GM23338 (cell line): ENCODE measurements at regions not wholly inside any gene's neighbourhood (a gene's known extent, or its start where the extent isn't known, plus 50 kb on each side); places are given as distances from the start of the nearest gene placed in this dataset.

Source experiments
- ATAC-seq: fragments of 200-7000 bp; cut with Tn5 transposase; 3 replicates; pipeline ENCODE4 v1.9.1; 2020
- DNase-seq: peaks from one replicate; pipeline ENCODE4 v3.0.0-alpha.2; 2015; ENCODE audit warnings: low spot score
- H2AFZ ChIP-seq: fragments of 200-600 bp; sonication (generic); 2 replicates; pipeline ENCODE4 v1.8.0; 2016; ENCODE audit warnings: antibody characterized with exemption, mild to moderate bottlenecking, moderate library complexity
- H3F3A ChIP-seq: fragments of 200-600 bp; sonication (generic); replicated peaks from 2 replicates; pipeline ENCODE4 v1.8.0; 2017; ENCODE audit warnings: antibody characterized with exemption, mixed run types, low read depth
- H3K27ac ChIP-seq: fragments of 200-600 bp; sonication (generic); 2 replicates; pipeline ENCODE4 v1.6.1; 2016; ENCODE audit warnings: low read depth
- H3K27me3 ChIP-seq: fragments of 200-600 bp; sonication (generic); 2 replicates; pipeline ENCODE4 v1.8.0; 2016; ENCODE audit warnings: mild to moderate bottlenecking, mixed run types, moderate library complexity; ENCODE audit not compliant: insufficient read depth
- H3K36me3 ChIP-seq: fragments of 200-600 bp; sonication (generic); 2 replicates; pipeline ENCODE4 v1.8.0; 2016; ENCODE audit warnings: mild to moderate bottlenecking; ENCODE audit not compliant: insufficient read depth
- H3K4me1 ChIP-seq: fragments of 200-600 bp; sonication (generic); 2 replicates; pipeline ENCODE4 v1.8.0; 2016; ENCODE audit warnings: mild to moderate bottlenecking, moderate library complexity; ENCODE audit not compliant: insufficient read depth
- H3K4me2 ChIP-seq: fragments of 200-600 bp; sonication (generic); 2 replicates; pipeline ENCODE4 v1.7.1; 2017; ENCODE audit warnings: mixed run types
- H3K4me3 ChIP-seq: fragments of 200-600 bp; sonication (generic); 2 replicates; pipeline ENCODE4 v1.6.1; 2016; ENCODE audit warnings: mixed run types
- H3K79me2 ChIP-seq: fragments of 200-600 bp; sonication (generic); replicated peaks from 2 replicates; pipeline ENCODE4 v1.8.0; 2017; ENCODE audit warnings: mild to moderate bottlenecking; ENCODE audit not compliant: insufficient read depth
- H3K9me2 ChIP-seq: fragments of 200-600 bp; sonication (generic); 2 replicates; pipeline ENCODE4 v1.8.0; 2017; ENCODE audit not compliant: insufficient read depth
- H4K20me1 ChIP-seq: fragments of 200-600 bp; sonication (generic); replicated peaks from 2 replicates; pipeline ENCODE4 v1.8.0; 2017; ENCODE audit warnings: mild to moderate bottlenecking; ENCODE audit not compliant: insufficient read depth
- H3K27ac Mint-ChIP-seq: 2 replicates; pipeline ENCODE4 v1.8.0; 2020; ENCODE audit warnings: inconsistent platforms, mild to moderate bottlenecking, moderate library complexity, mixed read lengths
- H3K27me3 Mint-ChIP-seq: 3 replicates; pipeline ENCODE4 v1.8.0; 2022; ENCODE audit warnings: low read depth, mild to moderate bottlenecking, moderate library complexity, mixed read lengths, inconsistent platforms; ENCODE audit not compliant: insufficient read depth, poor library complexity
- H3K36me3 Mint-ChIP-seq: 3 replicates; pipeline ENCODE4 v1.8.0; 2021; ENCODE audit warnings: low read depth, mild to moderate bottlenecking, inconsistent platforms, moderate library complexity, mixed read lengths
- H3K4me1 Mint-ChIP-seq: 3 replicates; pipeline ENCODE4 v1.8.0; 2020; ENCODE audit warnings: mild to moderate bottlenecking, inconsistent platforms, mixed read lengths
- H3K4me3 Mint-ChIP-seq: 3 replicates; pipeline ENCODE4 v1.8.0; 2021; ENCODE audit warnings: moderate library complexity, mild to moderate bottlenecking, inconsistent platforms, mixed read lengths
- H3K9me3 Mint-ChIP-seq: 3 replicates; pipeline ENCODE4 v1.8.0; 2020; ENCODE audit warnings: moderate library complexity, mild to moderate bottlenecking, inconsistent platforms, mixed read lengths
- CREB1 ChIP-seq: fragments of 250-450 bp; sonication (Bioruptor Pico); IDR thresholded peaks from 2 replicates; pipeline ENCODE4 v1.5.0; 2020; ENCODE audit warnings: low read depth, mild to moderate bottlenecking, moderate library complexity
- EZH2 ChIP-seq: fragments of 200-600 bp; sonication (generic); IDR thresholded peaks from one replicate; pipeline ENCODE4 v1.8.0; 2017; ENCODE audit warnings: antibody characterized with exemption, mild to moderate bottlenecking, low read depth; ENCODE audit not compliant: unreplicated experiment
- EZH2phosphoT487 ChIP-seq: fragments of 200-600 bp; sonication (generic); IDR thresholded peaks from one replicate; pipeline ENCODE4 v1.8.1; 2018; ENCODE audit warnings: antibody characterized with exemption; ENCODE audit not compliant: unreplicated experiment
- JUNB ChIP-seq: IDR thresholded peaks from one replicate; pipeline ENCODE4 v1.6.1; 2016; ENCODE audit warnings: antibody characterized with exemption; ENCODE audit not compliant: unreplicated experiment
- NANOG ChIP-seq: IDR thresholded peaks from 2 replicates; pipeline ENCODE4 v1.6.1; 2016; ENCODE audit warnings: antibody characterized with exemption, borderline replicate concordance
- POLR2AphosphoS5 ChIP-seq: IDR thresholded peaks from 2 replicates; pipeline ENCODE4 v1.6.1; 2016; ENCODE audit warnings: antibody characterized with exemption, low read depth
- STAT1 ChIP-seq: IDR thresholded peaks from one replicate; pipeline ENCODE4 v1.6.1; 2016; ENCODE audit warnings: antibody characterized with exemption; ENCODE audit not compliant: unreplicated experiment
- ZNF114 ChIP-seq: fragments of 250-450 bp; sonication (Bioruptor Pico); IDR thresholded peaks from 2 replicates; pipeline ENCODE4 v1.5.0; 2020; ENCODE audit warnings: mild to moderate bottlenecking, moderate library complexity
- ZNF331 ChIP-seq: fragments of 250-450 bp; sonication (Bioruptor Pico); IDR thresholded peaks from 2 replicates; pipeline ENCODE4 v1.5.0; 2020; ENCODE audit warnings: low read depth, mild to moderate bottlenecking, moderate library complexity
- TF ChIP-seq, protein P1 (sequence below): fragments of 250-450 bp; sonication (Bioruptor Pico); IDR thresholded peaks from 2 replicates; pipeline ENCODE4 v1.5.0; 2020; ENCODE audit warnings: mild to moderate bottlenecking, moderate library complexity
- TF ChIP-seq, protein P2 (sequence below), 2 experiments: fragments of 200-600 bp in 1 of 2; sonication (generic) in 1 of 2; conservative IDR thresholded peaks; 2 replicates each; pipeline versions ENCODE4 v1.5.1 to v1.6.1; 2016 to 2017; ENCODE audit warnings: antibody characterized with exemption in 2 of 2, low read depth in 2 of 2, mild to moderate bottlenecking in 2 of 2, moderate library complexity in 1 of 2
- TF ChIP-seq, protein P3 (sequence below): IDR thresholded peaks from 2 replicates; pipeline ENCODE4 v1.6.1; 2016; ENCODE audit warnings: antibody characterized with exemption
- TF ChIP-seq, protein P4 (sequence below): IDR thresholded peaks from one replicate; pipeline ENCODE4 v1.6.1; 2018; ENCODE audit warnings: antibody characterized with exemption; ENCODE audit not compliant: unreplicated experiment

DNA sequence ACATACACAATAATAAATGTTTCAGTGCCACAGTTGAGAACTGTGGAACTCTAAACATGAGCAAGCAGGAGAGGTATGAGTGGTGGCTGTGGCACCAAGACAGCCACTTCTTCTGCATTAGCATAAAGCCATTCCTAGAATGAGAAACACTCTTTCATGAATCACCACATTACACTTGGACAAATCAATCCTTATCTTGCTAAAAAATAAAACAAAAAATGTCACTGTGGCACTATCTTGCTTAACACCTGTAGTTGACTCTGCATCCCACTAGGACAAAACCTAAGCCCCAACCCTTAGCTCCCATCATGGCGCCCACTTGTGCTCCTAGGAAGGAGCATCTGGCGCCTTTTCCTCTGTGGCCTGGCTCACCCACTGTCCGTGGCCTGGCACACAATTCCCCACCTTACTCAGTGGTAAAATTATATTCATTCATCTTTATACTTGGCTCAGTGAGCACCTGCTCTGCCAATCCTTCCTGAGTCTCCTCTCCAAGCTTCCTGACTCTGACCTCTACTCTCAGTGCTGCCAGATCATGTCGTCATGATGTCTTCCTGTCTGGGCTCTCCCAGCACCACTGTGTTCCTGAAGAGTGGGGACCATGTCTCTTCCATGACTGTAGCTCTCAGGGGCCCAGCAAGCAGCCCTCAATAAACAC lies 272.9 kb downstream of the LNPK start:
- Mint-ChIP-seq H3K27me3 (peaks cover 5% of the 10 kb centered on the region), H3K27ac (no peak overlapping the region), H3K36me3 (no peaks in the 10 kb centered on the region), H3K9me3 (no peaks in the 10 kb centered on the region), H3K4me1 (no peaks in the 10 kb centered on the region), H3K4me3 (no peak overlapping the region)
- no peaks in the 10 kb centered on the region for H3K36me3 ChIP-seq
- no peaks in the 10 kb centered on the region for H4K20me1 ChIP-seq
- H3K9me2 ChIP-seq: peaks cover 8% of the 10 kb centered on the region; the same call in 1 of the 2 replicates
- H3K4me2 ChIP-seq: no peak overlapping the region
- H3K4me3 ChIP-seq: no peak overlapping the region
- no peak overlapping the region for H3K27ac ChIP-seq
- no peak for ATAC-seq
- no peaks in the 10 kb centered on the region for H3F3A ChIP-seq
- no peak overlapping the region for H2AFZ ChIP-seq
- H3K79me2 ChIP-seq: no peaks in the 10 kb centered on the region
- no peaks in the 10 kb centered on the region for H3K27me3 ChIP-seq
- H3K4me1 ChIP-seq: no peaks in the 10 kb centered on the region
- TF ChIP-seq STAT1: no peak
- TF ChIP-seq ZNF114: no peak
- no peak for TF ChIP-seq POLR2AphosphoS5
- TF ChIP-seq JUNB: no peak
- TF ChIP-seq, protein P1, sequence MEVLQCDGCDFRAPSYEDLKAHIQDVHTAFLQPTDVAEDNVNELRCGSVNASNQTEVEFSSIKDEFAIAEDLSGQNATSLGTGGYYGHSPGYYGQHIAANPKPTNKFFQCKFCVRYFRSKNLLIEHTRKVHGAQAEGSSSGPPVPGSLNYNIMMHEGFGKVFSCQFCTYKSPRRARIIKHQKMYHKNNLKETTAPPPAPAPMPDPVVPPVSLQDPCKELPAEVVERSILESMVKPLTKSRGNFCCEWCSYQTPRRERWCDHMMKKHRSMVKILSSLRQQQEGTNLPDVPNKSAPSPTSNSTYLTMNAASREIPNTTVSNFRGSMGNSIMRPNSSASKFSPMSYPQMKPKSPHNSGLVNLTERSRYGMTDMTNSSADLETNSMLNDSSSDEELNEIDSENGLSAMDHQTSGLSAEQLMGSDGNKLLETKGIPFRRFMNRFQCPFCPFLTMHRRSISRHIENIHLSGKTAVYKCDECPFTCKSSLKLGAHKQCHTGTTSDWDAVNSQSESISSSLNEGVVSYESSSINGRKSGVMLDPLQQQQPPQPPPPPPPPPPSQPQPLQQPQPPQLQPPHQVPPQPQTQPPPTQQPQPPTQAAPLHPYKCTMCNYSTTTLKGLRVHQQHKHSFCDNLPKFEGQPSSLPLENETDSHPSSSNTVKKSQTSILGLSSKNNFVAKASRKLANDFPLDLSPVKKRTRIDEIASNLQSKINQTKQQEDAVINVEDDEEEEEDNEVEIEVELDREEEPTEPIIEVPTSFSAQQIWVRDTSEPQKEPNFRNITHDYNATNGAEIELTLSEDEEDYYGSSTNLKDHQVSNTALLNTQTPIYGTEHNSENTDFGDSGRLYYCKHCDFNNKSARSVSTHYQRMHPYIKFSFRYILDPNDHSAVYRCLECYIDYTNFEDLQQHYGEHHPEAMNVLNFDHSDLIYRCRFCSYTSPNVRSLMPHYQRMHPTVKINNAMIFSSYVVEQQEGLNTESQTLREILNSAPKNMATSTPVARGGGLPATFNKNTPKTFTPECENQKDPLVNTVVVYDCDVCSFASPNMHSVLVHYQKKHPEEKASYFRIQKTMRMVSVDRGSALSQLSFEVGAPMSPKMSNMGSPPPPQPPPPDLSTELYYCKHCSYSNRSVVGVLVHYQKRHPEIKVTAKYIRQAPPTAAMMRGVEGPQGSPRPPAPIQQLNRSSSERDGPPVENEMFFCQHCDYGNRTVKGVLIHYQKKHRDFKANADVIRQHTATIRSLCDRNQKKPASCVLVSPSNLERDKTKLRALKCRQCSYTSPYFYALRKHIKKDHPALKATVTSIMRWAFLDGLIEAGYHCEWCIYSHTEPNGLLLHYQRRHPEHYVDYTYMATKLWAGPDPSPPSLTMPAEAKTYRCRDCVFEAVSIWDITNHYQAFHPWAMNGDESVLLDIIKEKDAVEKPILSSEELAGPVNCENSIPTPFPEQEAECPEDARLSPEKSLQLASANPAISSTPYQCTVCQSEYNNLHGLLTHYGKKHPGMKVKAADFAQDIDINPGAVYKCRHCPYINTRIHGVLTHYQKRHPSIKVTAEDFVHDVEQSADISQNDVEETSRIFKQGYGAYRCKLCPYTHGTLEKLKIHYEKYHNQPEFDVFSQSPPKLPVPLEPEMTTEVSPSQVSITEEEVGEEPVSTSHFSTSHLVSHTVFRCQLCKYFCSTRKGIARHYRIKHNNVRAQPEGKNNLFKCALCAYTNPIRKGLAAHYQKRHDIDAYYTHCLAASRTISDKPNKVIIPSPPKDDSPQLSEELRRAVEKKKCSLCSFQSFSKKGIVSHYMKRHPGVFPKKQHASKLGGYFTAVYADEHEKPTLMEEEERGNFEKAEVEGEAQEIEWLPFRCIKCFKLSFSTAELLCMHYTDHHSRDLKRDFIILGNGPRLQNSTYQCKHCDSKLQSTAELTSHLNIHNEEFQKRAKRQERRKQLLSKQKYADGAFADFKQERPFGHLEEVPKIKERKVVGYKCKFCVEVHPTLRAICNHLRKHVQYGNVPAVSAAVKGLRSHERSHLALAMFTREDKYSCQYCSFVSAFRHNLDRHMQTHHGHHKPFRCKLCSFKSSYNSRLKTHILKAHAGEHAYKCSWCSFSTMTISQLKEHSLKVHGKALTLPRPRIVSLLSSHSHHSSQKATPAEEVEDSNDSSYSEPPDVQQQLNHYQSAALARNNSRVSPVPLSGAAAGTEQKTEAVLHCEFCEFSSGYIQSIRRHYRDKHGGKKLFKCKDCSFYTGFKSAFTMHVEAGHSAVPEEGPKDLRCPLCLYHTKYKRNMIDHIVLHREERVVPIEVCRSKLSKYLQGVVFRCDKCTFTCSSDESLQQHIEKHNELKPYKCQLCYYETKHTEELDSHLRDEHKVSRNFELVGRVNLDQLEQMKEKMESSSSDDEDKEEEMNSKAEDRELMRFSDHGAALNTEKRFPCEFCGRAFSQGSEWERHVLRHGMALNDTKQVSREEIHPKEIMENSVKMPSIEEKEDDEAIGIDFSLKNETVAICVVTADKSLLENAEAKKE: no peak
- TF ChIP-seq, protein P2, sequence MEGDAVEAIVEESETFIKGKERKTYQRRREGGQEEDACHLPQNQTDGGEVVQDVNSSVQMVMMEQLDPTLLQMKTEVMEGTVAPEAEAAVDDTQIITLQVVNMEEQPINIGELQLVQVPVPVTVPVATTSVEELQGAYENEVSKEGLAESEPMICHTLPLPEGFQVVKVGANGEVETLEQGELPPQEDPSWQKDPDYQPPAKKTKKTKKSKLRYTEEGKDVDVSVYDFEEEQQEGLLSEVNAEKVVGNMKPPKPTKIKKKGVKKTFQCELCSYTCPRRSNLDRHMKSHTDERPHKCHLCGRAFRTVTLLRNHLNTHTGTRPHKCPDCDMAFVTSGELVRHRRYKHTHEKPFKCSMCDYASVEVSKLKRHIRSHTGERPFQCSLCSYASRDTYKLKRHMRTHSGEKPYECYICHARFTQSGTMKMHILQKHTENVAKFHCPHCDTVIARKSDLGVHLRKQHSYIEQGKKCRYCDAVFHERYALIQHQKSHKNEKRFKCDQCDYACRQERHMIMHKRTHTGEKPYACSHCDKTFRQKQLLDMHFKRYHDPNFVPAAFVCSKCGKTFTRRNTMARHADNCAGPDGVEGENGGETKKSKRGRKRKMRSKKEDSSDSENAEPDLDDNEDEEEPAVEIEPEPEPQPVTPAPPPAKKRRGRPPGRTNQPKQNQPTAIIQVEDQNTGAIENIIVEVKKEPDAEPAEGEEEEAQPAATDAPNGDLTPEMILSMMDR (conservative IDR thresholded peaks at IDR 0.05; ENCODE audit: low read depth in 2 of 2): no peak
- TF ChIP-seq, protein P3, sequence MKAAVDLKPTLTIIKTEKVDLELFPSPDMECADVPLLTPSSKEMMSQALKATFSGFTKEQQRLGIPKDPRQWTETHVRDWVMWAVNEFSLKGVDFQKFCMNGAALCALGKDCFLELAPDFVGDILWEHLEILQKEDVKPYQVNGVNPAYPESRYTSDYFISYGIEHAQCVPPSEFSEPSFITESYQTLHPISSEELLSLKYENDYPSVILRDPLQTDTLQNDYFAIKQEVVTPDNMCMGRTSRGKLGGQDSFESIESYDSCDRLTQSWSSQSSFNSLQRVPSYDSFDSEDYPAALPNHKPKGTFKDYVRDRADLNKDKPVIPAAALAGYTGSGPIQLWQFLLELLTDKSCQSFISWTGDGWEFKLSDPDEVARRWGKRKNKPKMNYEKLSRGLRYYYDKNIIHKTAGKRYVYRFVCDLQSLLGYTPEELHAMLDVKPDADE: no peak
- no peak for TF ChIP-seq NANOG
- TF ChIP-seq ZNF331 (CRISPR knock-in tag): no peak
- no peak for TF ChIP-seq EZH2phosphoT487
- TF ChIP-seq EZH2: no peak
- TF ChIP-seq, protein P4, sequence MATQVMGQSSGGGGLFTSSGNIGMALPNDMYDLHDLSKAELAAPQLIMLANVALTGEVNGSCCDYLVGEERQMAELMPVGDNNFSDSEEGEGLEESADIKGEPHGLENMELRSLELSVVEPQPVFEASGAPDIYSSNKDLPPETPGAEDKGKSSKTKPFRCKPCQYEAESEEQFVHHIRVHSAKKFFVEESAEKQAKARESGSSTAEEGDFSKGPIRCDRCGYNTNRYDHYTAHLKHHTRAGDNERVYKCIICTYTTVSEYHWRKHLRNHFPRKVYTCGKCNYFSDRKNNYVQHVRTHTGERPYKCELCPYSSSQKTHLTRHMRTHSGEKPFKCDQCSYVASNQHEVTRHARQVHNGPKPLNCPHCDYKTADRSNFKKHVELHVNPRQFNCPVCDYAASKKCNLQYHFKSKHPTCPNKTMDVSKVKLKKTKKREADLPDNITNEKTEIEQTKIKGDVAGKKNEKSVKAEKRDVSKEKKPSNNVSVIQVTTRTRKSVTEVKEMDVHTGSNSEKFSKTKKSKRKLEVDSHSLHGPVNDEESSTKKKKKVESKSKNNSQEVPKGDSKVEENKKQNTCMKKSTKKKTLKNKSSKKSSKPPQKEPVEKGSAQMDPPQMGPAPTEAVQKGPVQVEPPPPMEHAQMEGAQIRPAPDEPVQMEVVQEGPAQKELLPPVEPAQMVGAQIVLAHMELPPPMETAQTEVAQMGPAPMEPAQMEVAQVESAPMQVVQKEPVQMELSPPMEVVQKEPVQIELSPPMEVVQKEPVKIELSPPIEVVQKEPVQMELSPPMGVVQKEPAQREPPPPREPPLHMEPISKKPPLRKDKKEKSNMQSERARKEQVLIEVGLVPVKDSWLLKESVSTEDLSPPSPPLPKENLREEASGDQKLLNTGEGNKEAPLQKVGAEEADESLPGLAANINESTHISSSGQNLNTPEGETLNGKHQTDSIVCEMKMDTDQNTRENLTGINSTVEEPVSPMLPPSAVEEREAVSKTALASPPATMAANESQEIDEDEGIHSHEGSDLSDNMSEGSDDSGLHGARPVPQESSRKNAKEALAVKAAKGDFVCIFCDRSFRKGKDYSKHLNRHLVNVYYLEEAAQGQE: no peak
- no peak for TF ChIP-seq CREB1 (CRISPR knock-in tag)
- DNase-seq: no peak
